ENCODE measurements at regions not wholly inside any gene's neighbourhood (a gene's known extent, or its start where the extent isn't known, plus 50 kb on each side); places are given as distances from the start of the nearest gene placed in this dataset.

DNA sequence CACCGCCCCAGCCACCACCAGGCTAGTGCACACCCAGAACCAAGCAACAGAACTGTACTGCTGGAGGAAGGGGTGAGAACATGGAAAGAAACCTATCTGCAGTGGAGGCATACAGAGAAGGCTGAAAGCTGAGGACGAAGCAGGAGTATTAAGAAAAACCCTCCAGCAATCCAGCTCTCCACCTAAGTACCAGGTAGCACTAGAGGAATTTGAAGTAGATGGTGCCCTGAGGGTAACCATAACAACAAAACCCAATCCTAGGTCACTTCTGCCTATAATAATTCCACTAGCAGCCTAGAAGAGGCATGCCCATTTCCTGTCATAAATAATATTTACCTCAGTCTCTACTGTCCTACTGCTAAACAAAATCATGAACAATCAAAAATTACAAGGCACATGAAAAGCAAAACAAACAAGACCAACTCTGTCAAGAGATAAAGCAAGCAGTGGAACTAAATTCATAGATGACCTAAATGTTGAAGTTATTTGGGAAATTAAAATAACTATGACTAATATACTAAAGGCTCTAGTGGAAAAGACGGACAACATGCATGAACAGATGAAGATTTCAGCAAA is 51.1 kb downstream of the HYCC1 start:
- peaks cover 8% of the 10 kb centered on the region for H3K36me3 ChIP-seq (replicated peaks; ENCODE audit: control insufficient read depth, insufficient read depth, low read length)

DNA sequence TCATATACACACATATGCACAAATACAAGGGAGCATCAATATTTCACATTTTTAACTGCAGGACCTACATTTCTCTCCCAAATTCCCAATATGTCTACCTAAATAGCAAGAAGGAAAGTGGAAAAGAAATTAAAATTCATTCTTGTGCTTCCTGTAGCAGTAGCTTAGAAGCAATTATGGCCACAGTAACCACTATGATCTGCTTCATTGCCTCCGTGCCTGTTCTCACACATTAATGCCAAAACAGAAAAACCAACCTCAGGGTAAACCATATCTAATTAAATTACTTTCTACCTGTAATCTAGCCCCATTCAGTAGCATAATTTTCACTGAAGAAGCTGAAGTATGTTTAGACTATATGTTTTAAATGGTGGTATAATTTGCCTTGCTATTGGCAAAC is 55.2 kb downstream of the HYCC1 start:
- no peak for DNase-seq
- Histone ChIP-seq H3K4me3 (ENCODE audit: insufficient read depth, low read depth, low read length) (no peak overlapping the region), H3K36me3 (replicated peaks; ENCODE audit: control insufficient read depth, insufficient read depth, low read length) (peaks cover 8% of the 10 kb centered on the region), H3K27me3 (ENCODE audit: control insufficient read depth, insufficient read depth, low read length) (no peaks in the 10 kb centered on the region)

More for the DNA sequence above, 51.1 kb downstream of the HYCC1 start:
- no peaks in the 10 kb centered on the region for H3K27me3 ChIP-seq (ENCODE audit: control insufficient read depth, insufficient read depth, low read length)
- H3K4me3 ChIP-seq (ENCODE audit: insufficient read depth, low read depth, low read length) = no peak overlapping the region
- DNase-seq = no peak

- DNase-seq = no peak
- H3K36me3 ChIP-seq (replicated peaks; ENCODE audit: control insufficient read depth, insufficient read depth, low read length) = peaks cover under 1% of the 10 kb centered on the region; the same call in 1 of the 2 replicates
- no peaks in the 10 kb centered on the region for H3K27me3 ChIP-seq (ENCODE audit: control insufficient read depth, insufficient read depth, low read length)
- H3K4me3 ChIP-seq (ENCODE audit: insufficient read depth, low read depth, low read length) = no peak overlapping the region
These were observed 59.7 kb downstream of the HYCC1 start for GRCh38 chr7:22954251-22954650.

- no peaks in the 10 kb centered on the region for H3K27me3 ChIP-seq (ENCODE audit: control insufficient read depth, insufficient read depth, low read length)
- H3K36me3 ChIP-seq (replicated peaks; ENCODE audit: control insufficient read depth, insufficient read depth, low read length) = no peaks in the 10 kb centered on the region
- no peak overlapping the region for H3K4me3 ChIP-seq (ENCODE audit: insufficient read depth, low read depth, low read length)
- DNase-seq = peak; percentile 5
These were observed 61.5 kb downstream of the HYCC1 start for GRCh38 chr7:22952306-22953015.

DNA sequence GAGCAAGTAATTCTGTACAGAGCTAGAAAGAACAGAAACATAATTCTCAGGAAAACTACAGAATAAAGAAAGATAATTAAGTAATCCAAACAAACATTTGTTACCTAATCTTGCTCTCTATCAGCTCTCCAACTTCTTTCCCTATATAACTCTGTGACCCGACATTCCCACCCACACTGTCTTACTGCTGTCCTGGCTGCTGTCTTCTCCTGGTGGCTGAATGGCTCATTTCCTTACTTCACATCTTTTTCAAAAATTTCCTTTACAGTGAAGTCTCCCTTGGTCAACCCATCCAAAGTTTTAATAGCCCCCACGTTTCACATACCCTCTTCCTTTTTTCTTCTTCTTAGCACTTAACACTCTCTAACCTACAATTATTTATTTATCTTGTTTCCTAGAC is 64.0 kb downstream of the HYCC1 start:
- no peak for DNase-seq
- no peaks in the 10 kb centered on the region for H3K27me3 ChIP-seq (ENCODE audit: control insufficient read depth, insufficient read depth, low read length)
- H3K36me3 ChIP-seq (replicated peaks; ENCODE audit: control insufficient read depth, insufficient read depth, low read length) = peaks cover 4% of the 10 kb centered on the region; the same call in 1 of the 2 replicates
- no peak overlapping the region for H3K4me3 ChIP-seq (ENCODE audit: insufficient read depth, low read depth, low read length)

DNA sequence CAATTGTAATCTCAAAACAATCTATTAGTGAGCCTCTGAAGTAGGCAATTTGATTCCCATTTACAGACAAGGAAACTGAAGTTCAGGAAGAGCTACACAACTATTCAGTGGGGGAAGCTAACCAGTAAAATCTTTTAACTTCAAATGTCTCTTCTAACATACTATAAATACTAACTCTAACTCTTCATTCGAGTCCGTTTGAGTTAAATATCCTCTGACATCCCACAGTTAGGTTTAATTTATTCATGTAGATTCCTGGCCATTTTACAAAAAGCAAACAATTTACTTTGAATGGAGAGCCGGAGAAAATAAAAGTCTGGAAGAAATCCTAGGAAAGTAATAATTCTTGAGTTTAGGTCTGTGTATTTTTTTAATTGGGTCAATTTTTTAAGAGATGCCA is 64.7 kb downstream of the HYCC1 start:
- no peak overlapping the region for H3K4me3 ChIP-seq (ENCODE audit: insufficient read depth, low read depth, low read length)
- no peak for DNase-seq
- peaks cover 4% of the 10 kb centered on the region; the same call in 1 of the 2 replicates for H3K36me3 ChIP-seq (replicated peaks; ENCODE audit: control insufficient read depth, insufficient read depth, low read length)
- H3K27me3 ChIP-seq (ENCODE audit: control insufficient read depth, insufficient read depth, low read length) = no peaks in the 10 kb centered on the region

- Histone ChIP-seq H3K4me3 (ENCODE audit: insufficient read depth, low read depth, low read length) (no peak overlapping the region), H3K36me3 (replicated peaks; ENCODE audit: control insufficient read depth, insufficient read depth, low read length) (peaks cover 4% of the 10 kb centered on the region; the same call in 1 of the 2 replicates)
These were observed 65.2 kb downstream of the HYCC1 start for GRCh38 chr7:22948770-22949169.

GRCh38 chr7:22945584-22945983 is 68.3 kb downstream of the HYCC1 start:
- Histone ChIP-seq H3K36me3 (replicated peaks; ENCODE audit: control insufficient read depth, insufficient read depth, low read length) (peaks cover 4% of the 10 kb centered on the region; the same call in 1 of the 2 replicates), H3K27me3 (ENCODE audit: control insufficient read depth, insufficient read depth, low read length) (no peaks in the 10 kb centered on the region), H3K4me3 (ENCODE audit: insufficient read depth, low read depth, low read length) (no peak overlapping the region)
- DNase-seq = no peak

More at GRCh38 chr7:22948770-22949169, 65.2 kb downstream of the HYCC1 start:
- no peaks in the 10 kb centered on the region for H3K27me3 ChIP-seq (ENCODE audit: control insufficient read depth, insufficient read depth, low read length)
- no peak for DNase-seq

DNA sequence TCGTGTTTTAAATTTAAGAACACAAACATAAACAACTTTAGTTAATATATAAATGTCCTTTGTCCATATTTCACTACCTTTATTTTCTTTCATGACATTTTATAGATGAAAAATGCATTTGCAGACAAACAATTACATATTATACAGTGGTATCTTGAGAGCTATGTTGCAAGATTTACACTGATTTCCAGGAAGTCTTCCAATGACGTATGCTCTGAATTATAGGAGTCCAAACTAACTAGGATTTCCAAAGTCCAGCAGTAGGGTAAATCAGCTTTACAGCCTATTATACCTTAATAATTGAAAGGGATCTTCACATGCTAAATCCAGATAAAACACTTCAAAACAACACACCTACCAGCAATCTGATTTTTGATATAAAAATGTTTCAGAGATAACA is 69.4 kb downstream of the HYCC1 start:
- DNase-seq = no peak
- Histone ChIP-seq H3K4me3 (ENCODE audit: insufficient read depth, low read depth, low read length) (no peak overlapping the region), H3K36me3 (replicated peaks; ENCODE audit: control insufficient read depth, insufficient read depth, low read length) (peaks cover 4% of the 10 kb centered on the region; the same call in 1 of the 2 replicates), H3K27me3 (ENCODE audit: control insufficient read depth, insufficient read depth, low read length) (no peaks in the 10 kb centered on the region)

GRCh38 chr7:22944022-22944421 is 69.9 kb downstream of the HYCC1 start:
- peaks cover 4% of the 10 kb centered on the region; the same call in 1 of the 2 replicates for H3K36me3 ChIP-seq (replicated peaks; ENCODE audit: control insufficient read depth, insufficient read depth, low read length)
- H3K27me3 ChIP-seq (ENCODE audit: control insufficient read depth, insufficient read depth, low read length) = no peaks in the 10 kb centered on the region
- no peak overlapping the region for H3K4me3 ChIP-seq (ENCODE audit: insufficient read depth, low read depth, low read length)
- DNase-seq = no peak

DNA sequence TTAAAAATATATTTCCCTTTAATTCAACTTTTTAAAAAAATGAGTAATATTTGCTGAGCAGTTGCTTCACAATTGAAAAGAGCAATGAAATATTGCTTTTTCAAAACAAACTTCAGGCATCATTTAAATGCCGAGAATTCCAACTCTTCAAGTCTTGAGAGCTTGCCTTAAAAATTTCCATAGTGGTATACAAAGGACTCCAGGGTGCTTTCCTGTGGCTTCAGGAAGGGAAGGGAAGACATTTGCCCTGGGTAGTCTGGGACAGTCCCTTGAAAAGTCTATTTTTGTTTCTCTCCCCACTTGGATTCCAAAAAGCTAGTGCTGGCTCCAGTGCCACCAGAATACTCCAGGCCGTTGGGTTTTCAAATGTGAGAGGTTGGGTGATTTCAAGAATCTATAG is 71.7 kb downstream of the HYCC1 start:
- DNase-seq = peak; percentile 8
- Histone ChIP-seq H3K4me3 (ENCODE audit: insufficient read depth, low read depth, low read length) (no peak overlapping the region), H3K36me3 (replicated peaks; ENCODE audit: control insufficient read depth, insufficient read depth, low read length) (peaks cover 4% of the 10 kb centered on the region; the same call in 1 of the 2 replicates), H3K27me3 (ENCODE audit: control insufficient read depth, insufficient read depth, low read length) (no peaks in the 10 kb centered on the region)

DNA sequence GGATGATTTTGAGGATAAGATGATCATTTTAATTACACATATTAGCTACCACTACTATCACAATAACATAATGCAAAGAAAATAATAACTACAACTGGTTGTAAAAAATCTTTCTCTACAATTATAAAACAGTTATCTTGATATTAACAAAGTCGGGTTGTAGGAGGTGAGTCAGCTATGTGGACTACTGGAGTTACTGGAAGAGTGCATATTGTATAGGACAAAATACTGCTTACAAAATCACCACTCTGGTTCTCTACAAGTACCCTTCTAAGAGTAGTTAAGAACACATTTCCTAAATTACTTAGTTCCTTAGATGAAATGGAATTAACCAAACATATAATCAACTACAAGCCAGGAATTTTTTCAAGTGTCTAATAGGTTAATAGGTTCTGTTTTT is 74.1 kb downstream of the HYCC1 start:
- no peak for DNase-seq
- H3K27me3 ChIP-seq (ENCODE audit: control insufficient read depth, insufficient read depth, low read length) = no peaks in the 10 kb centered on the region
- no peak overlapping the region for H3K4me3 ChIP-seq (ENCODE audit: insufficient read depth, low read depth, low read length)
- no peaks in the 10 kb centered on the region for H3K36me3 ChIP-seq (replicated peaks; ENCODE audit: control insufficient read depth, insufficient read depth, low read length)

DNA sequence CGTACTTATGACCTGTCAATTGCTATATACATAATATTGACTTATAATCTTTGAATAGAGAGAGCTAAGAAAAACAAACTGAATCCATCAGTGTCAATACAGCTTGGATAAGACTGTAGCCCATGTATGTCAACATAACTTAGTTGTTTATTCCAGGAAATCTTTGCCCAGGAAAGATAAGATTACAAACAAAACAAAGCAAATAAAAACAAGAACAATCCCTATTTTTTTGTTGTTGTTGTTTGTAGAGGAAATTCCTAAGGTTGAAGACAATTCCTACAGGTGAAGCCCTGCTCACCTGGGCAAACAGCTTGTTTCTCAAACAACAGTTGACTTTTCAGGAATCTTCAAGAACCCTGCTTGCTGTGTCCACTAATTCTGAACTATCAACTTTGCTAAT is 76.0 kb downstream of the HYCC1 start:
- Histone ChIP-seq H3K4me3 (ENCODE audit: insufficient read depth, low read depth, low read length) (no peak overlapping the region), H3K27me3 (ENCODE audit: control insufficient read depth, insufficient read depth, low read length) (no peaks in the 10 kb centered on the region), H3K36me3 (replicated peaks; ENCODE audit: control insufficient read depth, insufficient read depth, low read length) (no peaks in the 10 kb centered on the region)
- DNase-seq = no peak

DNA sequence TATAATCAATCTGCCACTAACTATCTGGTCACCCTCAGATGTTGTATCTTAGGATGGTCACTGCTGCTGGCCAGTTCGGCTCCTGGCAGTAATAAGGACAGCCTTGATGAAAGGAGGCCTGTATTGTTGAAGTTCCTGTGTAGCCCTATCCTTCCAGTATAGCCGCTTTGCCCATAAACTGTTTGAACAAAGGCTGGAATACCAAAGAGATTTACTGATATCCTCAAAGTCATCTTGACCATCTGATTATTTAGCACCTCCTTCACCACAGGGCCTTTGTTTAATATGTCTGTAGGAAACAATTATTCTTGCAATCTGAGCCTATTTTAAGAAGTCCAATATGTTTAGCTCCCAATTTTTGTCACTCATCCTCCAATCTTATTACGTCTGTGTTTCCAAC is 77.7 kb downstream of the HYCC1 start:
- Histone ChIP-seq H3K27me3 (ENCODE audit: control insufficient read depth, insufficient read depth, low read length) (no peaks in the 10 kb centered on the region), H3K36me3 (replicated peaks; ENCODE audit: control insufficient read depth, insufficient read depth, low read length) (no peaks in the 10 kb centered on the region), H3K4me3 (ENCODE audit: insufficient read depth, low read depth, low read length) (no peak overlapping the region)
- DNase-seq = no peak

GRCh38 chr7:22935269-22935668 is 78.7 kb downstream of the HYCC1 start:
- no peak overlapping the region for H3K4me3 ChIP-seq (ENCODE audit: insufficient read depth, low read depth, low read length)
- DNase-seq = no peak

More at GRCh38 chr7:22935269-22935668, 78.7 kb downstream of the HYCC1 start:
- no peaks in the 10 kb centered on the region for H3K27me3 ChIP-seq (ENCODE audit: control insufficient read depth, insufficient read depth, low read length)
- no peaks in the 10 kb centered on the region for H3K36me3 ChIP-seq (replicated peaks; ENCODE audit: control insufficient read depth, insufficient read depth, low read length)

Measured in H7 (cell line).